ENCODE measurements at regions not wholly inside any gene's neighbourhood (a gene's known extent, or its start where the extent isn't known, plus 50 kb on each side); places are given as distances from the start of the nearest gene placed in this dataset.

GRCh38 chr9:74444369-74444768, 52.8 kb upstream of the RORB start:
- DNase-seq (ENCODE audit: low read depth), result no peak
- TF ChIP-seq, protein P1, sequence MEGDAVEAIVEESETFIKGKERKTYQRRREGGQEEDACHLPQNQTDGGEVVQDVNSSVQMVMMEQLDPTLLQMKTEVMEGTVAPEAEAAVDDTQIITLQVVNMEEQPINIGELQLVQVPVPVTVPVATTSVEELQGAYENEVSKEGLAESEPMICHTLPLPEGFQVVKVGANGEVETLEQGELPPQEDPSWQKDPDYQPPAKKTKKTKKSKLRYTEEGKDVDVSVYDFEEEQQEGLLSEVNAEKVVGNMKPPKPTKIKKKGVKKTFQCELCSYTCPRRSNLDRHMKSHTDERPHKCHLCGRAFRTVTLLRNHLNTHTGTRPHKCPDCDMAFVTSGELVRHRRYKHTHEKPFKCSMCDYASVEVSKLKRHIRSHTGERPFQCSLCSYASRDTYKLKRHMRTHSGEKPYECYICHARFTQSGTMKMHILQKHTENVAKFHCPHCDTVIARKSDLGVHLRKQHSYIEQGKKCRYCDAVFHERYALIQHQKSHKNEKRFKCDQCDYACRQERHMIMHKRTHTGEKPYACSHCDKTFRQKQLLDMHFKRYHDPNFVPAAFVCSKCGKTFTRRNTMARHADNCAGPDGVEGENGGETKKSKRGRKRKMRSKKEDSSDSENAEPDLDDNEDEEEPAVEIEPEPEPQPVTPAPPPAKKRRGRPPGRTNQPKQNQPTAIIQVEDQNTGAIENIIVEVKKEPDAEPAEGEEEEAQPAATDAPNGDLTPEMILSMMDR (conservative IDR thresholded peaks at IDR 0.05; ENCODE audit: low read depth, low read length), result no peak
- no peak overlapping the region for H3K4me3 ChIP-seq (ENCODE audit: low read depth, low read length)
